ENCODE measurements at regions not wholly inside any gene's neighbourhood (a gene's known extent, or its start where the extent isn't known, plus 50 kb on each side); places are given as distances from the start of the nearest gene placed in this dataset.

DNA sequence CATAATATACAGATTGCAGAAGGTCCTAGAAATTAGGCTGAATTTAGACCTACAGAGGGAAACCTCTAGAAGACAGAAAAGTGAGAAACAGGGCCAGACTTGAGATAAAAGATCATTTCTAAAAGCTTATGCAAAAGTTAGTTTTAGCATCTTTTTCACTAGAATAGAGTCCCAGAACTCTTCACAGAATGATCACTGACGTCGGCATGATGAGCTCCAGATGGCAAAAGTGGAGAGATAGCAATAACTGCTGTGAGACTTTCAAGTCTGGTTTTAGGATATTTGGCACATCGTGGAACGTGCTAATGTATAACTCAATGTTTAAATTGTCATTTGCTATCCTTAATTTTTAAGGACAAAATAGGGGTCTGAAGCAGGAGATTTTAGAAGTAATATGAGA, 1050.7 kb upstream of the CELF4 start:
- no peaks in the 10 kb centered on the region for H3K27me3 ChIP-seq (ENCODE audit: control insufficient read depth in 2 of 2, insufficient read depth in 2 of 2, low read length in 2 of 2)
- no peak for TF ChIP-seq MYC (IDR thresholded peaks at IDR 0.05; ENCODE audit: low read depth, low read length)
- ChIA-PET POLR2A (no interaction called here), CTCF (no interaction called here)
- no peak overlapping the region for H3K27ac ChIP-seq (ENCODE audit: insufficient read depth, low read depth, low read length)
- FAIRE-seq, result no peak
- no peaks in the 10 kb centered on the region for H3K9me3 ChIP-seq (replicated peaks; ENCODE audit: control insufficient read depth, insufficient read depth, low read length)
- H3K4me1 ChIP-seq (ENCODE audit: control insufficient read depth, extremely low read depth, insufficient read depth, low read length), result no peaks in the 10 kb centered on the region
- no peak overlapping the region for H3K4me2 ChIP-seq (ENCODE audit: insufficient read depth, low read length)
- dilution Hi-C loops (cut with MboI; ENCODE audit: extremely low pct_ligation_motif_present, low sequenced_read_pairs) (no loop called here), intact Hi-C loops (cut with micrococcal nuclease) (no loop called here)
- no peak overlapping the region for H3K4me3 ChIP-seq (replicated peaks in 1 of 3; ENCODE audit: insufficient read depth in 1 of 3, low read depth in 1 of 3, low read length in 3 of 3)
- DNase-seq (ENCODE audit: low read depth, low spot score), result no peak
- H3K36me3 ChIP-seq (ENCODE audit: control insufficient read depth in 2 of 2, extremely low read depth in 1 of 2, insufficient read depth in 2 of 2, low read length in 2 of 2), result no peaks in the 10 kb centered on the region
- H4K20me1 ChIP-seq (replicated peaks; ENCODE audit: control insufficient read depth, extremely low read depth, insufficient read depth, low read length), result no peaks in the 10 kb centered on the region
- H2AFZ ChIP-seq (ENCODE audit: low read depth, low read length), result no peak overlapping the region
- H3K9me1 ChIP-seq (replicated peaks; ENCODE audit: control insufficient read depth, extremely low read depth, insufficient read depth, low read length), result no peaks in the 10 kb centered on the region
- no peaks in the 10 kb centered on the region for H3K79me2 ChIP-seq (ENCODE audit: control insufficient read depth, insufficient read depth, low read length)
- no TSS peak for BruUV-seq (replicated peaks)
- no peak overlapping the region for H3K9ac ChIP-seq (replicated peaks; ENCODE audit: extremely low read depth, insufficient read depth, low read length)

DNA sequence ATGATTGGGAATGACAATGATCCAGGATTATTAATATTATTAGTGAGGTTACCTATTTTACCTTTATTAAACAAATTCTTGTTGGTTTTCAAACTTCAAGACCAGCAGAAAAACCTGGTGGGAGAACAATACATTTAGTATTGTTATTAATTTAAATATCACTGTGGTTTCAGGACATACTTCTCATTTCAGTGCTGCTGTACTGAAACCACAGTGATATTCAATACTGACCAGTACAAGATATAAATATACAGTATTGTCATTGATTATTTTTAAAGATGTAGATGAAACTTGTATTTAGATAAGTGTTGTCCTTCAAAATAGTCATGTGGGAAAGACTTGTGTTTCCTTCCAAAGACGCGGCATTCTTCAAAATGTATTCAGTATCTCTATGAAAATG, 1047.3 kb upstream of the CELF4 start:
- H2AFZ ChIP-seq (ENCODE audit: low read depth, low read length), result no peak overlapping the region
- peaks cover 2% of the 10 kb centered on the region for H3K9me3 ChIP-seq (replicated peaks; ENCODE audit: control insufficient read depth, insufficient read depth, low read length)
- no peak overlapping the region for H3K9ac ChIP-seq (replicated peaks; ENCODE audit: extremely low read depth, insufficient read depth, low read length)
- H3K9me1 ChIP-seq (replicated peaks; ENCODE audit: control insufficient read depth, extremely low read depth, insufficient read depth, low read length), result no peaks in the 10 kb centered on the region
- no peak overlapping the region for H3K4me2 ChIP-seq (ENCODE audit: insufficient read depth, low read length)
- CTCF ChIA-PET, result no interaction called here
- no peak for FAIRE-seq
- H3K79me2 ChIP-seq (ENCODE audit: control insufficient read depth, insufficient read depth, low read length), result no peaks in the 10 kb centered on the region
- intact Hi-C loops (cut with micrococcal nuclease), result no loop called here
- no peaks in the 10 kb centered on the region for H3K27me3 ChIP-seq (ENCODE audit: control insufficient read depth in 2 of 2, insufficient read depth in 2 of 2, low read length in 2 of 2)
- TF ChIP-seq, protein P1, sequence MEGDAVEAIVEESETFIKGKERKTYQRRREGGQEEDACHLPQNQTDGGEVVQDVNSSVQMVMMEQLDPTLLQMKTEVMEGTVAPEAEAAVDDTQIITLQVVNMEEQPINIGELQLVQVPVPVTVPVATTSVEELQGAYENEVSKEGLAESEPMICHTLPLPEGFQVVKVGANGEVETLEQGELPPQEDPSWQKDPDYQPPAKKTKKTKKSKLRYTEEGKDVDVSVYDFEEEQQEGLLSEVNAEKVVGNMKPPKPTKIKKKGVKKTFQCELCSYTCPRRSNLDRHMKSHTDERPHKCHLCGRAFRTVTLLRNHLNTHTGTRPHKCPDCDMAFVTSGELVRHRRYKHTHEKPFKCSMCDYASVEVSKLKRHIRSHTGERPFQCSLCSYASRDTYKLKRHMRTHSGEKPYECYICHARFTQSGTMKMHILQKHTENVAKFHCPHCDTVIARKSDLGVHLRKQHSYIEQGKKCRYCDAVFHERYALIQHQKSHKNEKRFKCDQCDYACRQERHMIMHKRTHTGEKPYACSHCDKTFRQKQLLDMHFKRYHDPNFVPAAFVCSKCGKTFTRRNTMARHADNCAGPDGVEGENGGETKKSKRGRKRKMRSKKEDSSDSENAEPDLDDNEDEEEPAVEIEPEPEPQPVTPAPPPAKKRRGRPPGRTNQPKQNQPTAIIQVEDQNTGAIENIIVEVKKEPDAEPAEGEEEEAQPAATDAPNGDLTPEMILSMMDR (IDR thresholded peaks at IDR 0.05; ENCODE audit: extremely low read depth in 1 of 2, insufficient read depth in 1 of 2, low read depth in 1 of 2, low read length in 2 of 2), result no peak
- TF ChIP-seq FOS (IDR thresholded peaks at IDR 0.05; ENCODE audit: borderline replicate concordance, insufficient read depth, low read length), result no peak
- no peak for TF ChIP-seq POLR2AphosphoS5 (IDR thresholded peaks at IDR 0.05; ENCODE audit: insufficient read depth, low read depth, low read length)
- TF ChIP-seq, protein P2, sequence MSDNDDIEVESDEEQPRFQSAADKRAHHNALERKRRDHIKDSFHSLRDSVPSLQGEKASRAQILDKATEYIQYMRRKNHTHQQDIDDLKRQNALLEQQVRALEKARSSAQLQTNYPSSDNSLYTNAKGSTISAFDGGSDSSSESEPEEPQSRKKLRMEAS (IDR thresholded peaks at IDR 0.05; ENCODE audit: insufficient read depth, insufficient read length), result no peak
- TF ChIP-seq JUN (IDR thresholded peaks at IDR 0.05; ENCODE audit: borderline replicate concordance, insufficient read depth, insufficient read length, low read depth), result no peak
- TF ChIP-seq EZH2 (IDR thresholded peaks at IDR 0.05; ENCODE audit: borderline replicate concordance, low read depth, low read length, severe bottlenecking), result no peak
- H3K4me3 ChIP-seq (replicated peaks in 1 of 3; ENCODE audit: insufficient read depth in 1 of 3, low read depth in 1 of 3, low read length in 3 of 3), result no peak overlapping the region
- no peak for DNase-seq (ENCODE audit: low read depth, low spot score)
- dilution Hi-C loops (cut with MboI; ENCODE audit: extremely low pct_ligation_motif_present, low sequenced_read_pairs), result no loop called here
- POLR2A ChIA-PET, result no interaction called here
- no peaks in the 10 kb centered on the region for H3K36me3 ChIP-seq (ENCODE audit: control insufficient read depth in 2 of 2, extremely low read depth in 1 of 2, insufficient read depth in 2 of 2, low read length in 2 of 2)
- BruUV-seq (replicated peaks), result no TSS peak
- H4K20me1 ChIP-seq (replicated peaks; ENCODE audit: control insufficient read depth, extremely low read depth, insufficient read depth, low read length), result no peaks in the 10 kb centered on the region
- H3K27ac ChIP-seq (ENCODE audit: insufficient read depth, low read depth, low read length), result no peak overlapping the region
- H3K4me1 ChIP-seq (ENCODE audit: control insufficient read depth, extremely low read depth, insufficient read depth, low read length), result no peaks in the 10 kb centered on the region

Data from endothelial cell of umbilical vein (primary cell).